Esophagus mucosa (tissue), 1 donor: ENCODE measurements at regions not wholly inside any gene's neighbourhood (a gene's known extent, or its start where the extent isn't known, plus 50 kb on each side); places are given as distances from the start of the nearest gene placed in this dataset.

ENCODE experiments used
- ATAC-seq: fragments of 200-7000 bp; cut with Tn5 transposase; one replicate; pipeline ENCODE4 v1.9.1; 2020
- donor health status: DM: yes; HTN: yes; CAD: no.

- ATAC-seq = no peak
Observed at GRCh38 chr5:165779505-165779904, 2274.1 kb downstream of the MAT2B start.

GRCh38 chr5:165780901-165781300 lies 2275.5 kb downstream of the MAT2B start:
- ATAC-seq = no peak

- ATAC-seq = no peak
Observed at GRCh38 chr5:165781738-165782137, 2276.3 kb downstream of the MAT2B start.

GRCh38 chr5:165783024-165783423 lies 2277.6 kb downstream of the MAT2B start:
- ATAC-seq = no peak

- no peak for ATAC-seq
Observed at GRCh38 chr5:165786073-165786472, 2280.7 kb downstream of the MAT2B start.

GRCh38 chr5:165795073-165795472 lies 2289.7 kb downstream of the MAT2B start:
- ATAC-seq = no peak

GRCh38 chr5:165805756-165806155 lies 2300.3 kb downstream of the MAT2B start:
- ATAC-seq = no peak

- ATAC-seq = no peak
Observed at GRCh38 chr5:165808335-165808734, 2302.9 kb downstream of the MAT2B start.

- ATAC-seq = no peak
Observed at GRCh38 chr5:165809914-165810313, 2304.5 kb downstream of the MAT2B start.

GRCh38 chr5:165829504-165829903 lies 2324.1 kb downstream of the MAT2B start:
- no peak for ATAC-seq

- ATAC-seq = no peak
Observed at GRCh38 chr5:165834891-165835290, 2329.5 kb downstream of the MAT2B start.

GRCh38 chr5:165836046-165836445 lies 2330.6 kb downstream of the MAT2B start:
- ATAC-seq = no peak

- ATAC-seq = no peak
Observed at GRCh38 chr5:165837286-165837685, 2331.9 kb downstream of the MAT2B start.

GRCh38 chr5:165844571-165844970 lies 2339.2 kb downstream of the MAT2B start:
- ATAC-seq = no peak

- ATAC-seq = no peak
Observed at GRCh38 chr5:165858118-165858517, 2352.7 kb downstream of the MAT2B start.

- no peak for ATAC-seq
Observed at GRCh38 chr5:165859251-165859650, 2353.8 kb downstream of the MAT2B start.

- no peak for ATAC-seq
Observed at GRCh38 chr5:165863239-165863638, 2357.8 kb downstream of the MAT2B start.

- no peak for ATAC-seq
Observed at GRCh38 chr5:165871291-165871690, 2365.9 kb downstream of the MAT2B start.

GRCh38 chr5:165874851-165875250 lies 2369.4 kb downstream of the MAT2B start:
- ATAC-seq = no peak

GRCh38 chr5:165876538-165876937 lies 2371.1 kb downstream of the MAT2B start:
- ATAC-seq = no peak

GRCh38 chr5:165877475-165877874 lies 2372.1 kb downstream of the MAT2B start:
- no peak for ATAC-seq

GRCh38 chr5:165881259-165881658 lies 2375.8 kb downstream of the MAT2B start:
- ATAC-seq = no peak

- ATAC-seq = no peak
Observed at GRCh38 chr5:165882099-165882498, 2376.7 kb downstream of the MAT2B start.

- ATAC-seq = no peak
Observed at GRCh38 chr5:165885623-165886350, 2380.4 kb downstream of the MAT2B start.

- no peak for ATAC-seq
Observed at GRCh38 chr5:165887147-165887546, 2381.7 kb downstream of the MAT2B start.
